Stimulated activated naive B cell treated with anti-CD40 and anti-IgM and Interleukin-4, amounts not matched to agents 10 μg/mL and 1 μg/mL and 100 μg/mL, for 72 hours (primary cell): ENCODE measurements at regions not wholly inside any gene's neighbourhood (a gene's known extent, or its start where the extent isn't known, plus 50 kb on each side); places are given as distances from the start of the nearest gene placed in this dataset.
"Not testable (repeated sequence)": the region's sequence is repeated elsewhere in the genome, so short reads cannot be mapped to it uniquely, and the experiment has no call there.

Experiments
- ATAC-seq, 2 donors: fragments of 150-1000 bp; cut with Tn5 transposase; replicated peaks; 2 replicates each; pipeline ENCODE4 v1.10.0; 2021; ENCODE audit warnings: moderate library complexity in 1 of 2
- DNase-seq: peaks from one replicate; pipeline ENCODE4 v3.0.0; 2021
- H3K27ac Mint-ChIP-seq: one replicate; pipeline ENCODE4 v1.8.0; 2022; ENCODE audit warnings: mild to moderate bottlenecking, mixed read lengths
- H3K27me3 Mint-ChIP-seq, 2 donors: one replicate each; pipeline ENCODE4 v1.8.0; 2022; ENCODE audit warnings: mixed read lengths in 2 of 2
- H3K36me3 Mint-ChIP-seq, 2 donors: one replicate each; pipeline ENCODE4 v1.8.0; 2022; ENCODE audit warnings: mixed read lengths in 2 of 2, mild to moderate bottlenecking in 1 of 2
- H3K4me1 Mint-ChIP-seq, 2 donors: one replicate each; pipeline ENCODE4 v1.8.0; 2022; ENCODE audit warnings: mixed read lengths in 2 of 2, mild to moderate bottlenecking in 1 of 2
- H3K4me3 Mint-ChIP-seq, 2 donors: one replicate each; pipeline ENCODE4 v1.8.0; 2022; ENCODE audit warnings: mild to moderate bottlenecking in 2 of 2, mixed read lengths in 2 of 2, moderate library complexity in 1 of 2
- H3K9me3 Mint-ChIP-seq, 2 donors: one replicate each; pipeline ENCODE4 v1.8.0; 2022; ENCODE audit warnings: mixed read lengths in 2 of 2, mild to moderate bottlenecking in 1 of 2

DNA sequence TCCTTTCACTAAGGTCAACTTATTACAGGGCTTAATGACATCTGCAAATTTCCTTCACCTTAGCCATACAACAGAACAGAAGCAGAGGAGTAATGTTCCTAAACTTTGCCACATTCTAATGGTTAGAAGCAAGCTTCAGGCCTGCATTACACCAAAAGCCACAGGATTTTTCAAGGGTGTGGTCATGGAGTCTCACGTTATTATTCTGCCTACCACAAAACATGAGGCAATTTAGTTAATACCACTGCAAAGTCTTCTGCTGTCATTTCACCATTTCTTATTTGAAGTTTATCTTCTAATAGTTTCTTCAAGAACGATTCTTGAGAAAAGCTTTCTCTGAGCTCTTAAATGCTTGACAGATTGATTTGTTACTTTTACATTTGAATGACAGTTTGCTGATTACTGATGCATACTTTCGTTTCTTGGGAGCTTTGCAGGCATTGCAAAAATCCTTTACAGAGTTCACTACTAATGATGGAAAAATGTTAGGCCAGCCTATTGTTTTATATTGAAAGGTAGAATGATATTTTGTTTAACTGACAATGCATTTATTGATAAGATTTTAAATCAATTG lies 1257.1 kb downstream of the NSUN3 start:
- peaks cover 3 to 8% of the 10 kb centered on the region in 2 donors for H3K9me3 Mint-ChIP-seq
- DNase-seq (no peak), ATAC-seq (no peak)
- no peak overlapping the region for H3K4me3 Mint-ChIP-seq
- no peaks in the 10 kb centered on the region for H3K4me1 Mint-ChIP-seq
- H3K27ac Mint-ChIP-seq = no peak overlapping the region
- no peaks in the 10 kb centered on the region for H3K36me3 Mint-ChIP-seq
- no peaks in the 10 kb centered on the region for H3K27me3 Mint-ChIP-seq

DNA sequence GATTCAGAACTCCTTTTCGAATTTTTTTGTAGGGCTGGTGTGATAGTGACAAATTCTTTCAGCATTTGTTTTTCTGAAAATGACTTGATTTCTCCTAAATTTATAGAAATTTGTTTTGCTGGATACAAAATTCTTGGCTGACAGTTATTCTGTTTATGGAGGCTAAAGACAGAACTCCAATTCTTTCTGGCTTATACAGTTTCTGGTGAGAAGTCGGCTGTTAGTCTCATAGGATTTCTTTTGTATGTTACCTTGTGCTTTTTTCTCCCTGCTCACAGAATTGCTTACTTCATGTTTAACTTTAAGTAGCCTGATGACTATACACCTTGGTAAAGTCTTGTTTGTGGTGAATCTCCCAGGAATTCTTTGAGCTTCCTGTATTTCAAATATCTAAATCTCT lies 1264.6 kb downstream of the NSUN3 start:
- Mint-ChIP-seq H3K9me3 (peaks cover 4 to 12% of the 10 kb centered on the region in 2 donors), H3K27me3 (no peaks in the 10 kb centered on the region), H3K4me3 (no peak overlapping the region), H3K27ac (no peak overlapping the region), H3K4me1 (no peaks in the 10 kb centered on the region), H3K36me3 (no peaks in the 10 kb centered on the region)
- DNase-seq = no peak
- no peak for ATAC-seq

DNA sequence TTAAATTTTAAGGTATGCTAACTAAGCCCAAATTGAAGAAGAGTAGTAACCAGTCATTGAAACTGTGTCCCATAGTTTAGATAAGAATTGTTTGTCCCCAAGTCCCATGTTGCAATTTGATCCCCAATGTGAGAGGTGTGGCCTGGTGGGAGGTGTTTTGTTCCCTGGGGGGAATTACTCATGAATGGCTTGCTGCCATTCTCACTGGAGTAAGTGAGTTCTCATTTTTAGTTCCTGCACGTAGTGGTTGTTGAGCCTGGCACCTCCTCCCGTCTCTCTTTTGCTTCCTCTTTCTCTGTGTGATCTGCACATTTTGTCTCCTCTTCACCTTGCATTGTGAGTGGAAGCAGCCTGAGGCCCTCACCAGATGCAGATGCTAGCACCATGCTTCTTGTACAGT lies 1271.0 kb downstream of the NSUN3 start:
- ATAC-seq = no peak

DNA sequence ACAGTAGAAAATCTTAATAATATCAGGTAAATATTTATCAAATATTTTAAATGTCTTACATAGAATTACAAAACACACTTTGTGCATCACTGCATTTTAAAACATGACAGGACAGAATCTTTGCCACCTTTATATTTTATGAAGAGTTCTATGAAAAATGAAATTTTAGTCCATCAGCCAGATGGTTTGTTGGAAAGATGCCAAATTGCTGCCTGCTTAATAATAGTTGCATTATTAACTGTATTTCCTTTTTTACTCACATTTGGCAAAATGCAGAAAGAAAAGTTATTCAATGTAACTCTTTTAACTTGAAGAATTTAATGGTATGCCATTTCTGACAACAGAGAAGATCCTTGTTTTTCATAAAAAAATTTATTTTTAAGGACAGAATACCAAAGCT lies 1271.6 kb downstream of the NSUN3 start:
- ATAC-seq = no peak
- Mint-ChIP-seq H3K4me3 (no peak overlapping the region), H3K36me3 (no peaks in the 10 kb centered on the region), H3K4me1 (no peaks in the 10 kb centered on the region), H3K27me3 (no peaks in the 10 kb centered on the region), H3K27ac (no peak overlapping the region), H3K9me3 (peaks cover 2 to 7% of the 10 kb centered on the region in 2 donors)
- no peak for DNase-seq

More for the DNA sequence above, 1271.0 kb downstream of the NSUN3 start:
- H3K27ac Mint-ChIP-seq = no peak overlapping the region
- no peaks in the 10 kb centered on the region for H3K4me1 Mint-ChIP-seq
- H3K4me3 Mint-ChIP-seq = no peak overlapping the region
- DNase-seq = no peak
- no peaks in the 10 kb centered on the region for H3K27me3 Mint-ChIP-seq
- no peaks in the 10 kb centered on the region for H3K36me3 Mint-ChIP-seq
- peaks cover 3 to 7% of the 10 kb centered on the region in 2 donors for H3K9me3 Mint-ChIP-seq

DNA sequence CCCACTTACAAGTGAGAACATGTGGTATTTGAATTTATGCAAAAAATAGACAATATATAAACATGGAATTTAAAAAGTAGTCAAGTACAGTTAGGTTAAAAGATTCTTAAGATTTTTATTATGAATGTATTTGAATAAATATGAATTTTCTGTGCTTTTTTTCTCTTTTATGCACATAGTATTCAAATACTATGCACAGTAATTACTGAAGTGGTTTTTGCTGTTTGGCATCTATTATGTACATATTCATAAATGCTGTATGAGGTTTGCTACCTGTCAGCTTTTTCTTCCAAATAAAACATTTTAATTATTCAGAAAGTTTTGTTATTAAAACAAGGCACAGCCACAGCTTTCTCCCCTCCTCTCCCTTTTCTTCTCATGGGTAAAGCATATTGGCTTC lies 1272.7 kb downstream of the NSUN3 start:
- no peak overlapping the region for H3K4me3 Mint-ChIP-seq
- ATAC-seq (no peak), DNase-seq (no peak)
- peaks cover 5% of the 10 kb centered on the region in 2 donors for H3K9me3 Mint-ChIP-seq
- H3K27me3 Mint-ChIP-seq = no peaks in the 10 kb centered on the region
- H3K27ac Mint-ChIP-seq = no peak overlapping the region
- H3K4me1 Mint-ChIP-seq = no peaks in the 10 kb centered on the region
- no peaks in the 10 kb centered on the region for H3K36me3 Mint-ChIP-seq

DNA sequence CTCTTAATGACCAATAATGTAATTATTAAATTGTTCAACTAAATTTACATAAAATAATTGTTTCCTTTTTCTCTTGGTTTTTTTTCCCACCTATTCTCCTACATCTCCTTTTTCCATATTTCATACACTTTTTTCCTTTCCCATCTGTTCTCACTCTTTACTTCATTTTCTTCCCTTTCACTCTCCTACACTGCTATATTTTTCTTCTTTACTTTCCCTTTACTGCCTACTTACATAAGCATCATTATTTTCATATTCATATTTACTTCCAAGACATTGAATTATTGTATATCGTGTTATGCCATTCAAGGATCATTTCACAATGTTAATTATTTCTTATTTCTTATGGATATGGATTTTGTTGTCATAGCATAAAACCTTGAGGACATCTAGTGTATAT lies 1275.6 kb downstream of the NSUN3 start:
- Mint-ChIP-seq H3K27ac (no peak overlapping the region), H3K9me3 (peaks cover 4 to 6% of the 10 kb centered on the region in 2 donors), H3K36me3 (no peaks in the 10 kb centered on the region), H3K4me1 (no peaks in the 10 kb centered on the region), H3K4me3 (no peak overlapping the region), H3K27me3 (no peaks in the 10 kb centered on the region)
- no peak for ATAC-seq
- DNase-seq = no peak

DNA sequence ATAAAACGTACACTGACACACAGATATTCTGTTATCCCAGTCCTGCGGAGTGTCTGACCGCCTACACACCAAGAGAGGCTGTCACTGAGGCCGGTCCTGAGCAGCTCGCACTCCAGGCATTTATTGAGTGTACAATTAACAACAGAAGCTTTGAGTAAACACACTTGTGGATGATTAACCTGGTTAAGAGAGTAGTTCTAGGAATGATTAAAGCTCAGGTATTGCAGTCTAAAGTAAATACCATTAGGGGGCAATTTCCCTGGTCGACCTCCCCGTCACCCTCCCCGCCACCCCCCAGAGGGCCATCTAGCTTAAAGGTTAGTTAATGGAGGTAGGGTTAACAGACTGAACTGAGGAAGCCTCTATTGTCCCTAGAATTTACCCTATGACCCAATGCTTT lies 1278.5 kb downstream of the NSUN3 start:
- no peaks in the 10 kb centered on the region for H3K4me1 Mint-ChIP-seq
- no peak for ATAC-seq
- H3K27me3 Mint-ChIP-seq = no peaks in the 10 kb centered on the region
- H3K9me3 Mint-ChIP-seq = peaks cover 5 to 8% of the 10 kb centered on the region in 2 donors
- H3K4me3 Mint-ChIP-seq = no peak overlapping the region
- no peaks in the 10 kb centered on the region for H3K36me3 Mint-ChIP-seq
- no peak overlapping the region for H3K27ac Mint-ChIP-seq
- DNase-seq = no peak

DNA sequence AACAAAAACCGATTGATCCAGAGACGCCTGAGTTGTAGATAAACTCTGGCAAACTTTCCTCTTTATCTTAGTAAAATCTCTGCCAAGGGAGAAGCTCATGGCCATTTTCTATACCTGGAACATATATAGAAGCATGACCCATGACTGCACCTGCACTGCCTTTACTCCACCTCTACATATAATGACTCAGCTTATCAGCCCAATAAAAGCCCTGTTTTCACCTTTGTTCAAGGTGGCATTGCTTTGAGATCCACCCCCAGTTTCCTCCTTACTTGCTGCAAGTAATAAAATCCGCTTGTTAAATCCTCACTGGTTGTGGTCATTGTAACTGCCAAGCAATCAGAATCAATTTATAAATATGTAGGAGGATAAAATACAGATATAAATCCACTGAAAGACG lies 1280.4 kb downstream of the NSUN3 start:
- H3K4me3 Mint-ChIP-seq = no peak overlapping the region
- no peaks in the 10 kb centered on the region for H3K27me3 Mint-ChIP-seq
- no peak for ATAC-seq
- DNase-seq = no peak
- H3K27ac Mint-ChIP-seq = no peak overlapping the region
- H3K9me3 Mint-ChIP-seq = peaks cover 5 to 8% of the 10 kb centered on the region in 2 donors
- no peaks in the 10 kb centered on the region for H3K36me3 Mint-ChIP-seq
- H3K4me1 Mint-ChIP-seq = no peaks in the 10 kb centered on the region

DNA sequence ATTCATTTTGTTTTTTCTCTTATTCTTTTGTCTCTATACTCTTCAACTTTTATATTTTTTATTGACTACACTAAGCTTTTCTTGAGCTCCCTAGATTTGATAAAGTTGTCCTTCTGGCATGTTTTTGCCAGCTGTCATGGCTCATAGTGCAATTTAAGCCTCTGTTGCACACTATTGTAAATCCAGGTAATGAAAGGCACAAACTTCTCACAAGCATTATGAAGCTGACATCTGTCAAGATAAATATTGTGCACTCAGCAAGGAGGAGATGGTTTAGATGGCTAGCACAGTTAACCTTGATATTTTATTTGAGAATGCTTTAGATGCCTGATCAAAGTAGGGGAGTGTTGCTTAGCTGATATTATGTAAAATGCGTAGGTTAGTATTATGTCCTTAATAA lies 1280.9 kb downstream of the NSUN3 start:
- H3K4me1 Mint-ChIP-seq = no peaks in the 10 kb centered on the region
- no peaks in the 10 kb centered on the region for H3K27me3 Mint-ChIP-seq
- H3K27ac Mint-ChIP-seq = no peak overlapping the region
- no peak for ATAC-seq
- no peak overlapping the region for H3K4me3 Mint-ChIP-seq
- peaks cover 5 to 8% of the 10 kb centered on the region in 2 donors for H3K9me3 Mint-ChIP-seq
- no peaks in the 10 kb centered on the region for H3K36me3 Mint-ChIP-seq
- DNase-seq = no peak

DNA sequence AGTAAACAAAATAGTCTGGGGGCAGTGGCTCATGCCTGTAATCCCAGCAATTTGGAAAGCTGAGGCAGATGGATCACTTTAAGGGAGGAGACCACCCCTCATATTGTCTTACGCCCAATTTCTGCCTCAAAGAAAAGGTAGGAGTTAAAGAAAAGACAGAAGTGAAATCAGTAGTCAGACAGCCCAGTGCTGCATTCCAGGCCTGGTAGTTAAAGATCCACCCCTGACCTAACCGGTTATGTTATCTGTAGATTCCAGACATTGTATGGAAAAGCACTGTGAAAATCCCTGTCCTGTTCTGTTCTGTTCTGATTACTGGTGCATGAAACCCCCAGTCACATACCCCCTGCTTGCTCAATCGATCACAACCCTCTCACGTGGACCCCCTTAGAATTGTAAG lies 1285.1 kb downstream of the NSUN3 start:
- not testable (repeated sequence) for ATAC-seq, H3K9me3 Mint-ChIP-seq, H3K4me3 Mint-ChIP-seq, DNase-seq, H3K36me3 Mint-ChIP-seq, H3K4me1 Mint-ChIP-seq, H3K27me3 Mint-ChIP-seq, H3K27ac Mint-ChIP-seq

DNA sequence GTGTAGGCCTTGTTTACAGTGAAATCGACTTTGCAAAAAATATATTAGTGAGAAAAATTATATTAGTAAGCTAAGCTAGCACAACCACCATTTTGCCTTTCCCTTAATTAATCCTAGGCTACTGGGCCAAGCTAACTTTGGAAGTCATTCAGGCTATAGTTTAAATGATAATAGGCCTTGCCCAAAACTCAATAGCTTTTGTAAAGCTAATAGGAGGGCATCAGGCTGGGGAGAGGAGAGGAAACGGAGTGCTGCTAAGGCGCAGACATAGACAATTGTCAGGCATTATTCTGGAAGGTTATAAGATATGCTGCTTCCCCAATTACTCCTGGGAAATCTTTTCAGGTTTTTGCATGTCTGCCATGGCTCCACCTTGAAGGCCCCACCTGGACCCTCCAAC lies 1286.0 kb downstream of the NSUN3 start:
- no peaks in the 10 kb centered on the region for H3K27me3 Mint-ChIP-seq
- no peak for ATAC-seq
- H3K4me3 Mint-ChIP-seq = no peak overlapping the region
- DNase-seq = no peak
- no peaks in the 10 kb centered on the region for H3K4me1 Mint-ChIP-seq
- no peak overlapping the region for H3K27ac Mint-ChIP-seq
- no peaks in the 10 kb centered on the region for H3K36me3 Mint-ChIP-seq
- peaks cover 2 to 5% of the 10 kb centered on the region in 2 donors for H3K9me3 Mint-ChIP-seq

DNA sequence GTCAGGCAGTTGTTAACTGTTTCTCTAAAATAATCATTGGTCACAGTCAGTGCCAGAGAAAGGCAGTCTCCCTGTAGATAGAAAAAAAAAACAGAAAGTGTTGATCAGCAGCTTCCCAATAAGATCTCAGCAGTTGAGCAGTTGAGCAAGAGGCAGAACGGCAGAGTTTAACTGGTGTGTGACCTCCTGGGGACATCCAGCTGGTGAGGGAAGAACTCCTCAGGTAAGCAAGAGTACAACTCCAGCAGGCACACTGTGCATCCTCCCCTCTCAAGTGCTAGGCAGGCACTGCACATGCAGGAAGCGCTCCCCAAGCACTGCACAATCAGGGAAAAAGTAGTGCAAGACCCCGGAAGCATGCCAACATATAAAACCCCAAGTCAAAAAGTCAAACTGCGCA lies 1287.2 kb downstream of the NSUN3 start:
- no peak for DNase-seq
- Mint-ChIP-seq H3K36me3 (no peaks in the 10 kb centered on the region), H3K27ac (no peak overlapping the region), H3K9me3 (peaks cover 0 to 2% of the 10 kb centered on the region in 2 donors), H3K4me3 (no peak overlapping the region), H3K4me1 (no peaks in the 10 kb centered on the region), H3K27me3 (no peaks in the 10 kb centered on the region)
- ATAC-seq = no peak

DNA sequence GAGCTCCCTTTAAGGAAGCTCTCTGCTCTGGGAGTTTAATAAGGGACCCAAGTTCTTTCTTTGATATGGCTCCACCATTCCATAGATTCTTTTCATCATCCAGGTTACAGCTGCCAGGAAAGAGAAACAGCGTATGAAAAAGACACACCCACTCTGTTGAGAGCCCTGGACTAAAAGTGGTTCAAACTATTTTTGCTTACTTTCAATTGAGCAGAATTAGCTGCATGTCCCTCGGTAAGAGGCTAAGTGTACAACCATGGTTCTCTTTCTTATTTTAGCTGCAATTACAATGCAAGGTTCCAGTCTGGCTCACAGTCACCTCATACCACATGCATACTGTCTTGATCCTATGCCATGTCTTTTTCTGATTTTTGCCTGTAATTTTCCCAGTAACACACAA lies 1288.3 kb downstream of the NSUN3 start:
- H3K36me3 Mint-ChIP-seq = no peaks in the 10 kb centered on the region
- H3K4me1 Mint-ChIP-seq = no peaks in the 10 kb centered on the region
- no peak overlapping the region for H3K4me3 Mint-ChIP-seq
- ATAC-seq = no peak
- DNase-seq = no peak
- H3K9me3 Mint-ChIP-seq = no peaks in the 10 kb centered on the region
- H3K27ac Mint-ChIP-seq = no peak overlapping the region
- H3K27me3 Mint-ChIP-seq = no peaks in the 10 kb centered on the region

DNA sequence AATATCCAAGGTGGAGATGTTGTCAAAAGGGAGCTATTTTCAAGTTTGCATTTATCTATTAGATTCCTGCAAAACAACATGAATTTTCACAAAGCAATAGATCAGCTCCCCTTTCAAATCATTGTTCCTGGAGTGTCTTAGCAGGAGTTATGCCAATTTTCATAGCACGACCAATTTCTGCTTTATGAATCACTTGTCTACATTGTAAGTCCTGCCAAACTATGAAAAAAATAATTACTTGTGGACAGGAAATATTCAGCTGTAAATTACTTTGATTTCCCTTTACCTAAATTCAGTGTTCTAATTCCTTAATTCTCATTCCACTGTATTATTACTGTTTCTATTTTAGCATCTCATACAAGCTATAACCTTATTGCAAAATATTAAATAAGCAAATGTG lies 1289.6 kb downstream of the NSUN3 start:
- Mint-ChIP-seq H3K4me1 (no peaks in the 10 kb centered on the region), H3K9me3 (no peaks in the 10 kb centered on the region), H3K36me3 (no peaks in the 10 kb centered on the region), H3K4me3 (no peak overlapping the region), H3K27me3 (no peaks in the 10 kb centered on the region), H3K27ac (no peak overlapping the region)
- no peak for DNase-seq
- no peak for ATAC-seq

DNA sequence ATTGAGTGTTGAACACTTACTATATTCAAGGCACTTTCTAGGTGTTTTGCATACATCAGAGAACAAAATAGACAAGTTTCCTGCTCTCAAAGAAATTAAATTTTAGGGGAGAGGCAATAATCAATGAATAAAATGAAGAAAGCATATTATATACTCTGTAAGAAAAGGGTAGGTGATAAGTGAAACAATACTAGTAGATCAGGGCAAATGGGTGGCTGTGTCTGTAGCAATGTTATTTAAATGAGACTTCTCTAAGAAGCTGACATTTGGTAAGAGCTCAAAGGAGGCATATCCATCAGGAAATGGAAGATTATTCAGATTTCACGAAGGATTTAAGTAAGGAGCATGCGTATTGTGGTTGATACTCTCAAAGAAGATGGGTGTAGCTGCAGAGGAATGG lies 1291.6 kb downstream of the NSUN3 start:
- Mint-ChIP-seq H3K4me3 (no peak overlapping the region), H3K4me1 (no peaks in the 10 kb centered on the region)

More for the DNA sequence above, 1291.6 kb downstream of the NSUN3 start:
- Mint-ChIP-seq H3K27me3 (no peaks in the 10 kb centered on the region), H3K9me3 (peaks cover 0 to 3% of the 10 kb centered on the region in 2 donors), H3K36me3 (no peaks in the 10 kb centered on the region), H3K27ac (no peak overlapping the region)
- ATAC-seq (no peak), DNase-seq (no peak)
